ENCODE measurements at regions not wholly inside any gene's neighbourhood (a gene's known extent, or its start where the extent isn't known, plus 50 kb on each side); places are given as distances from the start of the nearest gene placed in this dataset.

- no peak for DNase-seq (ENCODE audit: low read depth, low spot score)
These were observed 136.6 kb downstream of the RNF152 start for GRCh38 chr18:61756244-61756643.

- DNase-seq (ENCODE audit: low read depth, low spot score) = no peak
These were observed 137.3 kb downstream of the RNF152 start for GRCh38 chr18:61755555-61755954.

- DNase-seq (ENCODE audit: low read depth, low spot score) = no peak
These were observed 138.7 kb downstream of the RNF152 start for GRCh38 chr18:61754039-61754583.

DNA sequence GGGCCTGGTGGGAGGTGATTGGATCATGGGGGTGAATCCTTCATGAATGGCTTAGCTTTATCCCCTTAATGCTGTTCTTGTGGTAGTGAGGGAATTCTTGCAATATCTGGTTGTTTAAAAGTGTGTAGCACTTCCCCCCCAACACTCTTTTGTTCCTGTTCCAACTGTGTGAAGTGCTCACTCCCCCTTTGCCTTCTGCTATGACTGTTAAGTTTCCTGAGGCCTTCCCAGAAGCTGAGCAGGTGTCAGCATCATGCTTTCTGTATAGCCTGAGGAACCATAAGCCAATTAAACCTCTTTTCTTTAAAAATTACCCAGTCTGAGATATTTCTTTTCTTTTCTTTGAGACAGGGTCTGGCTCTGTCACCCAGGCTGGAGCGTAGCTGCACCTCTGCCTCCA lies 139.4 kb downstream of the RNF152 start:
- no peak for DNase-seq (ENCODE audit: low read depth, low spot score)

DNA sequence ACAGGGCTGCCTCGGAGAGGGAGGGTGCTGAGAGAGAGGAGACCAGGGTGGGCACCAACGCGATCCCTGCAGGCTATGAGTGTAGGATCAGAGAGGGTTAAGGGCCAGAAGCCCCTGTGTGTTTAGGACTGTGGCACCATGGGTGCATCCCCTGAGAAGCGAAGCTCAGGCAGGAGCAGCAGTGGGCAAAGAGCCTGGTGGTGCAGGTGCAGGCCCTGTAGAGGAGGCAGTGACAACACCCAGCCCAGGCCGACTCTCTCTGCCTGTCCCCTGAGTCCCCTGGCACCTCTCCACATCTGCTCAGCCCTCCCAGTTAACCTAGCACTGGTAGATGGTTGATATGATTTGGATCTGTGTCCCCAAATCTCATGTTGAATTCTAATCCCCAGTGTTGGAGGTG lies 139.8 kb downstream of the RNF152 start:
- DNase-seq (ENCODE audit: low read depth, low spot score) = no peak

GRCh38 chr18:61750840-61751668 lies 141.8 kb downstream of the RNF152 start:
- DNase-seq (ENCODE audit: low read depth, low spot score) = no peak

DNA sequence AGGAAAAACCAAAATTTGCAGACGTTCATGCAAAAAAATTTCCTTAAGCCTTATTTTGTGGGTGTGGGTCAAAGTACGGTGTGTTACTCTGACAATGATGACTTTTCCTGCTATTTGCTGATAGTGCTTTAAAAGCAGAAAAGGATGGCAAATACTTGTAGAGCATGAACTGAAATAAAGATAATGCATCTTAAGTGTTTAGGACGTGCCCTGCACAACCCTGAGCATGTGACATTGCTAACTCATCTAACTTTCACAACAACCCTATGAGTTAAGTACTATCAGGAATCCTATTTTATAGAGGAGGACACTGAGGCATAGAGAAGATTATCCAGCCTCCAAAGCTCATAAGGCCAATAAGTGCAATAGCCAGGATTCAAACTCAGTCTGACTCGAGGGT lies 143.3 kb downstream of the RNF152 start:
- DNase-seq (ENCODE audit: low read depth, low spot score) = no peak

DNA sequence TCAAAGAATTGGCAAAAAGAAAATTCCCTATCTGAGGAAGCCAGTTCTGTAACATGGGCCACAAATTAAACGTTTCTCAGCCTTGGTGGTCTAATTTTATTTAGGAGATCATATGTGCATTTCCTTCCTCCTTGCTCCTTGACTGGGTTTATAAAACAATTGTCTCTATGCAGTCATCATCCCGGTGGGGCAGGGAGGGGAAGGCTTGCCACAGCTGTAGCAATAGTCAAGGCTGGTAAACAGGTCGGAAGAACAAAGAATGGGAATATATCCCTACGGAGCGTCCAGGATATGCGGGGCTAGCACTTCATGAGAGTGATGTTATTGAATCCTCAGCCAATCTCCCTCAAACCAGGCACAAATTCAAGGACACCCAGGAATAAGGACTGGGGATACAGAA lies 143.8 kb downstream of the RNF152 start:
- DNase-seq (ENCODE audit: low read depth, low spot score) = no peak

- DNase-seq (ENCODE audit: low read depth, low spot score) = no peak
These were observed 144.8 kb downstream of the RNF152 start for GRCh38 chr18:61748004-61748403.

GRCh38 chr18:61743775-61744531 lies 148.9 kb downstream of the RNF152 start:
- DNase-seq (ENCODE audit: low read depth, low spot score) = no peak

DNA sequence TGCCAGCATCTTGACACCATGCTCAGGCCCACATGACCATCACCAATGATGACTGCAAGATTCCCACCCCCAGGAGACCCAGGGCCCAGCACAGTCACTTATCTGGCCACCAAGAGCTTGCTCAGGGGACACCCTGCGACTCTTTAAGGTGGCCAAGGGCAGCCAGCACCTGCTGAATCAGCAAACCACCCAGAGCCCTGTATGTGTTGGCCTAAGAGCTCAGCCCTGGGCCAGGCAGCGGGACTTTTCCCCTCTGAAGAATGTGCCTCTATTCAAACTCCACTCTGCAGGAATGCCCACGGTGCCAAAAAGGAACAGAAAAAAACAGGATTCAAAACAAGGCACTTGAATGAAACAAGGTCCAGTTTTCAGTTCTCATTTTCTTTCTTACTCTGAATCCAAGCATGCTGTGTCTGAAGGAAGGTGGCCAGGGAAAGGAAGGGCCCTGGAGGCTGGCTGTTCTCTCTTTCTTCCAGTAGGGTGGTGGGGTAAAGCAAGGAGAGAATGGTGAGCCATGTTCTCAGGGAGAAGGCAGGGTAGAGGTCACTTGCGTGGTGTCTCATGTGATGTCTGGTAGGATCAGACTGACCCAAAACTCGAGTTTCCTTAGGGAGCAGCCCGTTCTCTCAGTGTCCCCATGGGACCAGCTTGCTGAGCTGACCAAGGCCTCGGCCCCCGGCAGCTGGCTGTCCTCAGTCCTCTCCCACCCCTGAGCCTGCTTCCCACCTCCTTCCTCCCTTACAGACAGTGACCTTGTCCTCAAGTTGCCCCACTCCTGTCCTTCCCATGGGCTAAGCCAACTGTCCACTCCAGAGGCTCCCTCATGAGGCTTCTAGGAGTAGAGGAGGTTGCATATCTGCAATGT lies 150.0 kb downstream of the RNF152 start:
- DNase-seq (ENCODE audit: low read depth, low spot score) = no peak

- no peak for DNase-seq (ENCODE audit: low read depth, low spot score)
These were observed 150.8 kb downstream of the RNF152 start for GRCh38 chr18:61741881-61742454.

DNA sequence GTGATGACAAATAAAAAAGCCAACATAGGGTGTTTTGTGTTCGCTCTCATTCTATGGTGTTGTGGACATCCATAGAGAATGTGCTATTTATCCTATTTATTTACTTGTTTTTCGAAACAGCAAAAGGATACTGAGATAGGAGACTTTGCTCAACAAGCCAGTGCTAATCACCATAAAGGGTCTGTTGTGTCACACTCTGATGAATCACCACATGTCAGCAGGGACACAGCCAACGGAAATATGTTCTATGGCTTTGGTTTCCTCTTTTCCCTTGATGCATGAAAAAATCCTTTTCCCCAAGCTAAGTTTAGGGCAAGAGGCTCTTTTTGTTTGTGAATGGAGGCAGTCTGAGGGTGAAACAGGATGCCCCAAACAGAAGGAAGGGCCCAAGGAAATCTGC lies 154.3 kb downstream of the RNF152 start:
- DNase-seq (ENCODE audit: low read depth, low spot score) = no peak

- DNase-seq (ENCODE audit: low read depth, low spot score) = no peak
These were observed 154.8 kb downstream of the RNF152 start for GRCh38 chr18:61738042-61738441.

- no peak for DNase-seq (ENCODE audit: low read depth, low spot score)
These were observed 156.7 kb downstream of the RNF152 start for GRCh38 chr18:61736133-61736532.

- no peak for DNase-seq (ENCODE audit: low read depth, low spot score)
These were observed 157.2 kb downstream of the RNF152 start for GRCh38 chr18:61735564-61736102.

DNA sequence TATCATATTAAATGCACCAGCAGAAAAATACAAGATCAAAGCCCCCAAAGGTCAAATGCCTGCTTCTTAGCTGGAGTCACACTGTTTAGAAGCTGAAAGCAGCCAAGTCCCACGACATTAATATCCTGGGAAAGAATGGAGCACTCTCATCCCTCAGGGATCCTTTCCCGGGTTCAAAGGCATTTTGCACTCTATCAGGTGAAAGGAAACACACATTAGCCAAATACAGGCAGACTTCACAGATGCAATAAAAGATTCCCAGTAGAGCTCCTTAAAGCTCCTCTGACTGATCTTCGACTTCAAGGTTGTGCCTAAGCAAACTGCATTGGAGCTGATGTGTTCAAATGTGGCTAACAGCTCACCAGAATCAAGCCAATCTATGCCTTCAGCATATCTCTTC lies 158.4 kb downstream of the RNF152 start:
- no peak for DNase-seq (ENCODE audit: low read depth, low spot score)

DNA sequence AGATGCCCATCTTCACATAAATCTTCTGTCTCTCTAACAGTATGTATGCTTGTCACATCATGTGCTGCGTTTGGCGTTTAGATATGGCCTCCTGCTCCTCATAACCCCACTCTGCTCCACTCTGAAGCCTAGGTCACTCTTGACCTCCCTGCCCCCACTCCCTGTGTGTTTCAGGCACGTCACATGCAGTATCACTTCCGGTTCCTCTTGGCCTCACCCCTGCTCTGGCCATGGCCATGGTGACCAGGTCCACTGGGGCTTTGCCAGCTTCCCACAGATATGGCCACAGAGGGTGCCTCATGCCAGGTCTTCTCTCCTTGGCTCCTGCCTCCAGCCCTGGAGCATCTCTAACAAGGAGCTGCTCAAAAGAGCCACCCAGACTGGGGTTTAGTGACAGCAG lies 160.0 kb downstream of the RNF152 start:
- DNase-seq (ENCODE audit: low read depth, low spot score) = no peak

DNA sequence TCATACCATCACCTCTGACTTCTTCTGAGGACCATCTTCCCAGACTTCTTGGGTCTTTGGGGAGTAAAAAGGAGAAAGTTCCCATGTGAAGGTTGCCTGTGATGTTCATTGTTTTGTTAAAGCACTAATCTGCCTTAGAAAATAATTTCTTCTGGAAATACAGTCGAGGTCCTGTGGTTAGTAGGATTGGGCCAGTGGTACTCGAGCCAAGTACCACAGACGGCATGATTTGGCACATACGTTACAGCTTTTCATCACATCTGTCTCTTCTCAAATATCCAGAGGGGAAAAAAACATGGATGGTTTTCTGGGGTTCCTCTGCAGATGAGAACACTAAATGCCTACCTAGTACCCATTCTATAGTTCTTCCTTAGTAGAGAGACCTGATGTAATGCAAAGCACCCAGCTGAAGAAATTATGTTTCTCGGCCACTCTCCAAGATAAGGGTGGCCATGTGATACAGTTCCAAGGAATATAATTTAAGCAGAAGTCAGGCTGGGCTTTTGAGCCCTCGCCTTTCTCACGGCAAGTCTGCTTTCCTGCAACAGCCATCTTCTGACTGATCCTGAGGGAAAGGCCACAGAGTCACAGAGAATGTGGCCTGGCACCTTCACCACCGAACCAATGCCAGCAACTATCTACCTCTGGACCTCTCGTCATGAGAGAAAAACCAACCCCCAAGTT lies 161.0 kb downstream of the RNF152 start:
- no peak for DNase-seq (ENCODE audit: low read depth, low spot score)

DNA sequence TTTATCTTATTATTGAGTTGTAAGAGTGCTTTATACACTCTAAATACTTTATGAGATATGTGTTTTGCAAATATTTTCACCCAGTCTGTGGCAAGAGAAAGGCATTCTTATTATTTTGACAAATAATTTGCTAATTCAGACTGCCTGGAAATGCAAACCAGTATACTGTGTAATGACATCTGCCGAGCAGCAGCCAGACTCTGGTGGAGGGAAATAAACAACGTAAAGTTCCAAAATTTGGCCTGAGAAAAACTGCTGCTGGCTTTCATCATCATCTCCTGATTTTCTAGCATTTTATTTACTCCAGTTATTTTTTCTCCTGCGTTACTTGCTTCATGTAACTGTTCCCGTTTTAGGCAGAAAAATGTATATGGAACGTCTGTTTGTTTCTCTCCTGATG lies 161.6 kb downstream of the RNF152 start:
- no peak for DNase-seq (ENCODE audit: low read depth, low spot score)

- DNase-seq (ENCODE audit: low read depth, low spot score) = no peak
These were observed 163.5 kb downstream of the RNF152 start for GRCh38 chr18:61729322-61729721.
